ENCODE measurements at regions not wholly inside any gene's neighbourhood (a gene's known extent, or its start where the extent isn't known, plus 50 kb on each side); places are given as distances from the start of the nearest gene placed in this dataset.

GRCh38 chr5:71996789-71997188 is 110.5 kb upstream of the MAP1B start:
- intact Hi-C loops (cut with DNase I): no loop called here
- H3K4me1 ChIP-seq: no peaks in the 10 kb centered on the region
- H3K9me3 ChIP-seq: no peaks in the 10 kb centered on the region
- no peak overlapping the region for H3K27ac ChIP-seq
- no peak for TF ChIP-seq CTCF (IDR thresholded peaks at IDR 0.05)
- no peak for TF ChIP-seq POLR2AphosphoS5 (IDR thresholded peaks at IDR 0.05)
- no peak for TF ChIP-seq EP300 (IDR thresholded peaks at IDR 0.05)
- no peak for TF ChIP-seq POLR2A (IDR thresholded peaks at IDR 0.05)
- 63 to 70% methylated on average over 2 of the region's 2 CpGs for WGBS, 2 donors
- no peak for DNase-seq
- no peaks in the 10 kb centered on the region for H3K27me3 ChIP-seq
- H3K36me3 ChIP-seq: no peaks in the 10 kb centered on the region
- H3K4me3 ChIP-seq: no peak overlapping the region

GRCh38 chr5:71998746-71999145 is 108.5 kb upstream of the MAP1B start:
- Histone ChIP-seq H3K36me3 (no peaks in the 10 kb centered on the region), H3K27me3 (no peaks in the 10 kb centered on the region), H3K4me1 (no peaks in the 10 kb centered on the region), H3K27ac (no peak overlapping the region), H3K4me3 (no peak overlapping the region), H3K9me3 (no peaks in the 10 kb centered on the region)
- TF ChIP-seq POLR2A (IDR thresholded peaks at IDR 0.05) (no peak), POLR2AphosphoS5 (IDR thresholded peaks at IDR 0.05) (no peak), CTCF (IDR thresholded peaks at IDR 0.05) (no peak), EP300 (IDR thresholded peaks at IDR 0.05) (no peak)
- intact Hi-C loops (cut with DNase I): no loop called here
- DNase-seq: no peak

- Histone ChIP-seq H3K36me3 (no peaks in the 10 kb centered on the region), H3K4me1 (no peaks in the 10 kb centered on the region), H3K27me3 (no peaks in the 10 kb centered on the region), H3K4me3 (no peak overlapping the region), H3K9me3 (no peaks in the 10 kb centered on the region), H3K27ac (no peak overlapping the region)
- no peak for DNase-seq
- WGBS, 2 donors: 81 to 86% methylated on average over 1 of the region's 1 CpG
- intact Hi-C loops (cut with DNase I): no loop called here
- TF ChIP-seq POLR2A (IDR thresholded peaks at IDR 0.05) (no peak), EP300 (IDR thresholded peaks at IDR 0.05) (no peak), CTCF (IDR thresholded peaks at IDR 0.05) (no peak), POLR2AphosphoS5 (IDR thresholded peaks at IDR 0.05) (no peak)
These were observed 106.6 kb upstream of the MAP1B start for GRCh38 chr5:72000707-72001106.

DNA sequence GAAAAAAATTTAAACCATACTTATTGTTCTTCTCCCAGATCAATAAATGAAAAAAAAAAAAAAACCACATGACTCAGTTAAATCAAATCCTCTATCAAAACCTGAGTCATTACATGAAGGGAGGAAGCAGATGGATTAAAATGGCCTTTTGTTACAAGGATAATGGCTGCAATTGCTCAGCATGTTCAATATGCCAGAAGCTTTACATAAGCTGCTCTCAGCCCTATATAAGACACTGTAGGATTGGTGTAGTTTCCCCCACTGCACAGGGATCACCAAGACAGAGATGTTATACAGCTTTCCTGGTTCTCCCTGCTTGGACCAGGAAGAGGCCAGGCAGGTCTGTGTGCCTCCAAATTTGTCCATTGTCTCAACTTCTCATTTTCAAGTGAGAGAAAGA is 101.6 kb upstream of the MAP1B start:
- intact Hi-C loops (cut with DNase I): no loop called here
- H3K27ac ChIP-seq: no peak overlapping the region
- H3K9me3 ChIP-seq: no peaks in the 10 kb centered on the region
- no peaks in the 10 kb centered on the region for H3K27me3 ChIP-seq
- DNase-seq: no peak
- no peaks in the 10 kb centered on the region for H3K36me3 ChIP-seq
- peaks cover 0 to 3% (median 0%) of the 10 kb centered on the region in 4 donors for H3K4me1 ChIP-seq
- TF ChIP-seq CTCF (IDR thresholded peaks at IDR 0.05) (no peak), POLR2AphosphoS5 (IDR thresholded peaks at IDR 0.05) (no peak)
- no peak overlapping the region for H3K4me3 ChIP-seq

GRCh38 chr5:72006361-72006760 is 100.9 kb upstream of the MAP1B start:
- no peak for TF ChIP-seq EP300 (IDR thresholded peaks at IDR 0.05)
- no peak for TF ChIP-seq POLR2A (IDR thresholded peaks at IDR 0.05)
- TF ChIP-seq CTCF (IDR thresholded peaks at IDR 0.05): no peak
- no peak for TF ChIP-seq POLR2AphosphoS5 (IDR thresholded peaks at IDR 0.05)

More at GRCh38 chr5:72006361-72006760, 100.9 kb upstream of the MAP1B start:
- Histone ChIP-seq H3K27ac (no peak overlapping the region), H3K4me3 (no peak overlapping the region), H3K9me3 (no peaks in the 10 kb centered on the region), H3K4me1 (peaks cover 0 to 3% (median 0%) of the 10 kb centered on the region in 4 donors), H3K27me3 (no peaks in the 10 kb centered on the region), H3K36me3 (no peaks in the 10 kb centered on the region)
- 17 to 33% methylated on average over 1 of the region's 1 CpG for WGBS, 2 donors
- DNase-seq: no peak
- intact Hi-C loops (cut with DNase I): no loop called here
